ENCODE measurements at regions not wholly inside any gene's neighbourhood (a gene's known extent, or its start where the extent isn't known, plus 50 kb on each side); places are given as distances from the start of the nearest gene placed in this dataset.

DNA sequence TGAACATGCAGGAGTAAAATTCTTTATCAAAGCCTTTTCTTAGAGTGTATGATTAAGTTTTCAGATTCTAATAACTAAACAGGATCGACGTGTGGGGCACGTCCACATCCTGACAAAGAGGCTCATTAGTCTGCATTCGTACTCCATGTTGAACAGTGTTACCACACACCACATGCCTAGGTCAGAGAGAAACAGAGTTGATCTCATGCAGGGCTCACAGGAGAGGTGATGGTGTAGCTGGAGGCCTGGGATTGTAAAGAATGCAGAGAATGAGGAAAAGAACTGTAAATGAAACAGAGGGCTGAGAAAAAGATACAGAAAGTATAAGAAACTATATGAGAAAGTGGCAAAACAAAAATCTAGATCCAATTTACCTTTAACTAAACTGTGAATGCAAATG is 632.5 kb downstream of the BCL11A start:
- TF ChIP-seq, protein P1, sequence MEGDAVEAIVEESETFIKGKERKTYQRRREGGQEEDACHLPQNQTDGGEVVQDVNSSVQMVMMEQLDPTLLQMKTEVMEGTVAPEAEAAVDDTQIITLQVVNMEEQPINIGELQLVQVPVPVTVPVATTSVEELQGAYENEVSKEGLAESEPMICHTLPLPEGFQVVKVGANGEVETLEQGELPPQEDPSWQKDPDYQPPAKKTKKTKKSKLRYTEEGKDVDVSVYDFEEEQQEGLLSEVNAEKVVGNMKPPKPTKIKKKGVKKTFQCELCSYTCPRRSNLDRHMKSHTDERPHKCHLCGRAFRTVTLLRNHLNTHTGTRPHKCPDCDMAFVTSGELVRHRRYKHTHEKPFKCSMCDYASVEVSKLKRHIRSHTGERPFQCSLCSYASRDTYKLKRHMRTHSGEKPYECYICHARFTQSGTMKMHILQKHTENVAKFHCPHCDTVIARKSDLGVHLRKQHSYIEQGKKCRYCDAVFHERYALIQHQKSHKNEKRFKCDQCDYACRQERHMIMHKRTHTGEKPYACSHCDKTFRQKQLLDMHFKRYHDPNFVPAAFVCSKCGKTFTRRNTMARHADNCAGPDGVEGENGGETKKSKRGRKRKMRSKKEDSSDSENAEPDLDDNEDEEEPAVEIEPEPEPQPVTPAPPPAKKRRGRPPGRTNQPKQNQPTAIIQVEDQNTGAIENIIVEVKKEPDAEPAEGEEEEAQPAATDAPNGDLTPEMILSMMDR (IDR thresholded peaks at IDR 0.05 in 2 of 3, conservative IDR thresholded peaks at IDR 0.05 in 1 of 3; ENCODE audit: control insufficient read depth in 2 of 3, extremely low read depth in 1 of 3, insufficient read depth in 1 of 3, low read depth in 3 of 3, low read length in 3 of 3), result no peak
- TF ChIP-seq ZNF217 (IDR thresholded peaks at IDR 0.05), result no peak
- TF ChIP-seq, protein P2, sequence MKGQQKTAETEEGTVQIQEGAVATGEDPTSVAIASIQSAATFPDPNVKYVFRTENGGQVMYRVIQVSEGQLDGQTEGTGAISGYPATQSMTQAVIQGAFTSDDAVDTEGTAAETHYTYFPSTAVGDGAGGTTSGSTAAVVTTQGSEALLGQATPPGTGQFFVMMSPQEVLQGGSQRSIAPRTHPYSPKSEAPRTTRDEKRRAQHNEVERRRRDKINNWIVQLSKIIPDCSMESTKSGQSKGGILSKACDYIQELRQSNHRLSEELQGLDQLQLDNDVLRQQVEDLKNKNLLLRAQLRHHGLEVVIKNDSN (IDR thresholded peaks at IDR 0.05; ENCODE audit: borderline replicate concordance, extremely low read length, insufficient read depth, low read depth, low read length), result no peak

All from GM12878 (cell line).